Liver (tissue), 8 donors: ENCODE measurements at regions not wholly inside any gene's neighbourhood (a gene's known extent, or its start where the extent isn't known, plus 50 kb on each side); places are given as distances from the start of the nearest gene placed in this dataset.

Experiments
- DNase-seq: peaks from one replicate; pipeline ENCODE4 v3.0.0-alpha.2; 2017; ENCODE audit warnings: low spot score
- H3K27ac ChIP-seq, 2 donors: one replicate each; pipeline ENCODE4 v1.7.0; 2013; ENCODE audit warnings: inconsistent platforms in 2 of 2, low read length in 2 of 2, control low read depth in 1 of 2, low read depth in 1 of 2, mild to moderate bottlenecking in 1 of 2
- H3K27me3 ChIP-seq, 4 donors: one replicate each; pipeline versions ENCODE4 v1.6.1 to v1.7.0; 2013; ENCODE audit warnings: low read length in 3 of 4, inconsistent platforms in 1 of 4, mild to moderate bottlenecking in 1 of 4, moderate library complexity in 1 of 4; ENCODE audit not compliant: control insufficient read depth in 4 of 4, insufficient read depth in 4 of 4
- H3K36me3 ChIP-seq, 4 donors: one replicate each; pipeline versions ENCODE4 v1.6.1 to v1.7.0; 2013; ENCODE audit warnings: low read length in 3 of 4, mild to moderate bottlenecking in 3 of 4, low read depth in 1 of 4, moderate library complexity in 1 of 4; ENCODE audit not compliant: control insufficient read depth in 4 of 4, insufficient read depth in 3 of 4
- H3K4me1 ChIP-seq, 4 donors: one replicate each; pipeline versions ENCODE4 v1.6.1 to v1.7.0; 2013; ENCODE audit warnings: low read length in 3 of 4, mild to moderate bottlenecking in 3 of 4, moderate library complexity in 1 of 4; ENCODE audit not compliant: control insufficient read depth in 4 of 4, insufficient read depth in 4 of 4
- H3K4me3 ChIP-seq, 3 donors: one replicate each; pipeline versions ENCODE4 v1.6.1 to v1.7.0; 2013; ENCODE audit warnings: low read length in 3 of 3, control low read depth in 1 of 3, low read depth in 1 of 3, mild to moderate bottlenecking in 1 of 3
- H3K9ac ChIP-seq, 2 donors: one replicate each; pipeline ENCODE4 v1.7.0; 2013; ENCODE audit warnings: low read length in 2 of 2, mild to moderate bottlenecking in 2 of 2, moderate library complexity in 2 of 2, control low read depth in 1 of 2, low read depth in 1 of 2
- H3K9me3 ChIP-seq, 4 donors: one replicate each; pipeline versions ENCODE4 v1.6.1 to v1.7.0; 2013; ENCODE audit warnings: low read length in 3 of 4; ENCODE audit not compliant: control insufficient read depth in 4 of 4
- EGR1 ChIP-seq, 2 donors: IDR thresholded peaks; 2 replicates each; pipeline ENCODE4 v1.6.1; 2016 to 2018; ENCODE audit warnings: antibody characterized with exemption in 2 of 2, low read depth in 2 of 2
- FOXA1 ChIP-seq: IDR thresholded peaks from 2 replicates; pipeline ENCODE4 v1.6.1; 2016; ENCODE audit warnings: antibody characterized with exemption
- FOXA2 ChIP-seq: IDR thresholded peaks from 2 replicates; pipeline ENCODE4 v1.6.1; 2016; ENCODE audit warnings: antibody characterized with exemption
- HNF4A ChIP-seq, 2 donors: conservative IDR thresholded peaks; 2 replicates each; pipeline ENCODE4 v1.6.1; 2016; ENCODE audit warnings: antibody characterized with exemption in 2 of 2, mild to moderate bottlenecking in 2 of 2
- HNF4G ChIP-seq: IDR thresholded peaks from 2 replicates; pipeline ENCODE4 v1.6.1; 2016; ENCODE audit warnings: antibody characterized with exemption
- JUND ChIP-seq, 2 donors: IDR thresholded peaks; 2 replicates each; pipeline ENCODE4 v1.6.1; 2016; ENCODE audit warnings: antibody characterized with exemption in 2 of 2
- NR2F2 ChIP-seq: IDR thresholded peaks from 2 replicates; pipeline ENCODE4 v1.6.1; 2016; ENCODE audit warnings: antibody characterized with exemption
- RXRA ChIP-seq, 2 donors: IDR thresholded peaks; 2 replicates each; pipeline ENCODE4 v1.6.1; 2017 to 2018; ENCODE audit warnings: antibody characterized with exemption in 2 of 2, mild to moderate bottlenecking in 1 of 2
- SP1 ChIP-seq: IDR thresholded peaks from 2 replicates; pipeline ENCODE4 v1.6.1; 2018; ENCODE audit warnings: antibody characterized with exemption, mild to moderate bottlenecking
- TAF1 ChIP-seq: conservative IDR thresholded peaks from 2 replicates; pipeline ENCODE4 v1.6.1; 2016; ENCODE audit warnings: antibody characterized with exemption, mild to moderate bottlenecking
- YY1 ChIP-seq: IDR thresholded peaks from 2 replicates; pipeline ENCODE4 v1.6.1; 2016; ENCODE audit warnings: antibody characterized with exemption, mild to moderate bottlenecking
- WGBS: extraction: QIAGEN DNeasy Blood & Tissue Kit; methylation state at CpG from one replicate; pipeline ENCODE4 v1.1.7; 2013; 5-methylcytosine and 5-hydroxymethylcytosine counted together
- TF ChIP-seq, protein P1 (sequence below): IDR thresholded peaks from 2 replicates; pipeline ENCODE4 v1.6.1; 2016; ENCODE audit warnings: antibody characterized with exemption
- TF ChIP-seq, protein P2 (sequence below): IDR thresholded peaks from 2 replicates; pipeline ENCODE4 v1.6.1; 2016; ENCODE audit warnings: antibody characterized with exemption
- TF ChIP-seq, protein P3 (sequence below): IDR thresholded peaks from 2 replicates; pipeline ENCODE4 v1.6.1; 2016; ENCODE audit warnings: antibody characterized with exemption, mild to moderate bottlenecking
- TF ChIP-seq, protein P4 (sequence below): IDR thresholded peaks from 2 replicates; pipeline ENCODE4 v1.6.1; 2016; ENCODE audit warnings: antibody characterized with exemption
- TF ChIP-seq, protein P5 (sequence below): fragments of 150-350 bp; IDR thresholded peaks from 2 replicates; pipeline ENCODE4 v1.5.1; 2017; ENCODE audit warnings: improper control_type of control experiment, low read depth, low read length; ENCODE audit not compliant: missing input control
- donor health status: healthy.
- donor health status: healthy.
- donor health status: healthy.
- donor health status: healthy.
- donor health status: healthy.

DNA sequence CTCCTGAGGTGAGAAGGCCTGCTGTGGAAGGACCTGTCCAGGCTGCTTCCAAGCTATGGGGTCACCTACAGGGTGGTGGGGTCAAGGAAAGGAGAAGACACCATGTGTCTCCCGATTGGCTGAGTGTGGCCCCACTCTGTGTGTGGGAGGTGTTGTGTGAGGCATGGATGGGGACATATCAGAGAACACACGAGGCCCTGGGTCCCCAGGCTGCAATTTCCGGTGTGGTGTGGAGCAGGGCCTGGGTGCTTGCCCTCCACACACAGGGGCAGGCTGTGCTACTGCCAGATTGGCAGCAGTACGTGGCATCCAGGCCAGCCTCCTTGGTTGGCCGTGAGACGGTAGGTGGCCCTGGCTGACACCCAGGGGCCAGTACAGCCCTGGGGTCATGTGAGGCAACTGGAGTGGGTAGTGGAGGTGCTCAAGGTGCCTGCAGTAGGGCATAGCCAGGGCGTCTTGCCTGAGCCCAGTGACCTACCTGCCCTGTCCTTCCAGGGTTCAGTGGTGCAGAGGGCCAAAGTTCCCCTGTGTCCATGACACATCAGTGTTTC is 233.8 kb downstream of the SNRPN start:
- 63% methylated on average over 7 of the region's 7 CpGs for WGBS
- Histone ChIP-seq H3K27ac (no peak overlapping the region), H3K9ac (no peak overlapping the region), H3K9me3 (peaks cover 0 to 12% (median 0%) of the 10 kb centered on the region in 4 donors), H3K4me3 (no peak overlapping the region), H3K36me3 (no peaks in the 10 kb centered on the region), H3K27me3 (no peaks in the 10 kb centered on the region), H3K4me1 (peaks cover 0 to 2% (median 0%) of the 10 kb centered on the region in 4 donors)
- no peak for TF ChIP-seq SP1
- TF ChIP-seq FOXA1, result no peak
- TF ChIP-seq, protein P1, sequence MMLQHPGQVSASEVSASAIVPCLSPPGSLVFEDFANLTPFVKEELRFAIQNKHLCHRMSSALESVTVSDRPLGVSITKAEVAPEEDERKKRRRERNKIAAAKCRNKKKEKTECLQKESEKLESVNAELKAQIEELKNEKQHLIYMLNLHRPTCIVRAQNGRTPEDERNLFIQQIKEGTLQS, result no peak
- TF ChIP-seq JUND (IDR thresholded peaks at IDR 0.05), result no peak
- TF ChIP-seq TAF1, result no peak
- TF ChIP-seq NR2F2, result no peak
- no peak for TF ChIP-seq RXRA (IDR thresholded peaks at IDR 0.05)
- TF ChIP-seq, protein P2, sequence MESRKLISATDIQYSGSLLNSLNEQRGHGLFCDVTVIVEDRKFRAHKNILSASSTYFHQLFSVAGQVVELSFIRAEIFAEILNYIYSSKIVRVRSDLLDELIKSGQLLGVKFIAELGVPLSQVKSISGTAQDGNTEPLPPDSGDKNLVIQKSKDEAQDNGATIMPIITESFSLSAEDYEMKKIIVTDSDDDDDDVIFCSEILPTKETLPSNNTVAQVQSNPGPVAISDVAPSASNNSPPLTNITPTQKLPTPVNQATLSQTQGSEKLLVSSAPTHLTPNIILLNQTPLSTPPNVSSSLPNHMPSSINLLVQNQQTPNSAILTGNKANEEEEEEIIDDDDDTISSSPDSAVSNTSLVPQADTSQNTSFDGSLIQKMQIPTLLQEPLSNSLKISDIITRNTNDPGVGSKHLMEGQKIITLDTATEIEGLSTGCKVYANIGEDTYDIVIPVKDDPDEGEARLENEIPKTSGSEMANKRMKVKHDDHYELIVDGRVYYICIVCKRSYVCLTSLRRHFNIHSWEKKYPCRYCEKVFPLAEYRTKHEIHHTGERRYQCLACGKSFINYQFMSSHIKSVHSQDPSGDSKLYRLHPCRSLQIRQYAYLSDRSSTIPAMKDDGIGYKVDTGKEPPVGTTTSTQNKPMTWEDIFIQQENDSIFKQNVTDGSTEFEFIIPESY, result no peak
- TF ChIP-seq HNF4G, result no peak
- TF ChIP-seq, protein P3, sequence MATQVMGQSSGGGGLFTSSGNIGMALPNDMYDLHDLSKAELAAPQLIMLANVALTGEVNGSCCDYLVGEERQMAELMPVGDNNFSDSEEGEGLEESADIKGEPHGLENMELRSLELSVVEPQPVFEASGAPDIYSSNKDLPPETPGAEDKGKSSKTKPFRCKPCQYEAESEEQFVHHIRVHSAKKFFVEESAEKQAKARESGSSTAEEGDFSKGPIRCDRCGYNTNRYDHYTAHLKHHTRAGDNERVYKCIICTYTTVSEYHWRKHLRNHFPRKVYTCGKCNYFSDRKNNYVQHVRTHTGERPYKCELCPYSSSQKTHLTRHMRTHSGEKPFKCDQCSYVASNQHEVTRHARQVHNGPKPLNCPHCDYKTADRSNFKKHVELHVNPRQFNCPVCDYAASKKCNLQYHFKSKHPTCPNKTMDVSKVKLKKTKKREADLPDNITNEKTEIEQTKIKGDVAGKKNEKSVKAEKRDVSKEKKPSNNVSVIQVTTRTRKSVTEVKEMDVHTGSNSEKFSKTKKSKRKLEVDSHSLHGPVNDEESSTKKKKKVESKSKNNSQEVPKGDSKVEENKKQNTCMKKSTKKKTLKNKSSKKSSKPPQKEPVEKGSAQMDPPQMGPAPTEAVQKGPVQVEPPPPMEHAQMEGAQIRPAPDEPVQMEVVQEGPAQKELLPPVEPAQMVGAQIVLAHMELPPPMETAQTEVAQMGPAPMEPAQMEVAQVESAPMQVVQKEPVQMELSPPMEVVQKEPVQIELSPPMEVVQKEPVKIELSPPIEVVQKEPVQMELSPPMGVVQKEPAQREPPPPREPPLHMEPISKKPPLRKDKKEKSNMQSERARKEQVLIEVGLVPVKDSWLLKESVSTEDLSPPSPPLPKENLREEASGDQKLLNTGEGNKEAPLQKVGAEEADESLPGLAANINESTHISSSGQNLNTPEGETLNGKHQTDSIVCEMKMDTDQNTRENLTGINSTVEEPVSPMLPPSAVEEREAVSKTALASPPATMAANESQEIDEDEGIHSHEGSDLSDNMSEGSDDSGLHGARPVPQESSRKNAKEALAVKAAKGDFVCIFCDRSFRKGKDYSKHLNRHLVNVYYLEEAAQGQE, result no peak
- no peak for TF ChIP-seq EGR1 (IDR thresholded peaks at IDR 0.05; ENCODE audit: low read depth in 2 of 2)
- TF ChIP-seq, protein P4, sequence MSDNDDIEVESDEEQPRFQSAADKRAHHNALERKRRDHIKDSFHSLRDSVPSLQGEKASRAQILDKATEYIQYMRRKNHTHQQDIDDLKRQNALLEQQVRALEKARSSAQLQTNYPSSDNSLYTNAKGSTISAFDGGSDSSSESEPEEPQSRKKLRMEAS, result no peak
- TF ChIP-seq, protein P5, sequence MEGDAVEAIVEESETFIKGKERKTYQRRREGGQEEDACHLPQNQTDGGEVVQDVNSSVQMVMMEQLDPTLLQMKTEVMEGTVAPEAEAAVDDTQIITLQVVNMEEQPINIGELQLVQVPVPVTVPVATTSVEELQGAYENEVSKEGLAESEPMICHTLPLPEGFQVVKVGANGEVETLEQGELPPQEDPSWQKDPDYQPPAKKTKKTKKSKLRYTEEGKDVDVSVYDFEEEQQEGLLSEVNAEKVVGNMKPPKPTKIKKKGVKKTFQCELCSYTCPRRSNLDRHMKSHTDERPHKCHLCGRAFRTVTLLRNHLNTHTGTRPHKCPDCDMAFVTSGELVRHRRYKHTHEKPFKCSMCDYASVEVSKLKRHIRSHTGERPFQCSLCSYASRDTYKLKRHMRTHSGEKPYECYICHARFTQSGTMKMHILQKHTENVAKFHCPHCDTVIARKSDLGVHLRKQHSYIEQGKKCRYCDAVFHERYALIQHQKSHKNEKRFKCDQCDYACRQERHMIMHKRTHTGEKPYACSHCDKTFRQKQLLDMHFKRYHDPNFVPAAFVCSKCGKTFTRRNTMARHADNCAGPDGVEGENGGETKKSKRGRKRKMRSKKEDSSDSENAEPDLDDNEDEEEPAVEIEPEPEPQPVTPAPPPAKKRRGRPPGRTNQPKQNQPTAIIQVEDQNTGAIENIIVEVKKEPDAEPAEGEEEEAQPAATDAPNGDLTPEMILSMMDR, result no peak
- TF ChIP-seq HNF4A (conservative IDR thresholded peaks at IDR 0.05), result no peak
- TF ChIP-seq FOXA2, result no peak
- DNase-seq, result no peak

DNA sequence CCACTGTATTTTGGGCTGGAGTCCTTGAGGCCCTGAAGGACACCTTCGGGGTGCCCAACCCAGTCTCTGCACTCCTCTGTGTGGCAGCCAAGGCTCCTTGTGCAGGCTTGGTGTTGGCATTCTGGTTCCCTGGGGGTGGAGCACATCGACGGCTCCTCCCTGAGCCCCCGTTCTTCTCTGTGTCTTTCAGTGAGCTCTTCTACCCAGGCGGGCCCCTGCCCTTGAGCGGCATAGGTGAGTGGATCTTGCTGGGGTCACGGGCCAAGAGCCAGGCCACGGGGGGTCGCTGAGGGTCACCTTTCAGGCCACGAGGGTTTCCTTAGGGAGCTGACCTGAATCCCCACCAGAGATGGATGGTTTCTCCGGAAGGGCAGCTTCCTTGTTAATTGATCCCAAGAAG is 234.8 kb downstream of the SNRPN start:
- H3K27me3 ChIP-seq, result no peaks in the 10 kb centered on the region
- no peak overlapping the region for H3K9ac ChIP-seq
- no peak overlapping the region for H3K4me3 ChIP-seq
- H3K9me3 ChIP-seq, result peaks cover 0 to 9% (median 0%) of the 10 kb centered on the region in 4 donors
- H3K27ac ChIP-seq, result no peak overlapping the region
- H3K4me1 ChIP-seq, result peaks cover 0 to 4% (median 0%) of the 10 kb centered on the region in 4 donors
- 86% methylated on average over 11 of the region's 11 CpGs for WGBS
- no peak for DNase-seq
- no peaks in the 10 kb centered on the region for H3K36me3 ChIP-seq
- TF ChIP-seq HNF4A (conservative IDR thresholded peaks at IDR 0.05) (no peak), YY1 (no peak), JUND (IDR thresholded peaks at IDR 0.05) (no peak), HNF4G (no peak), RXRA (IDR thresholded peaks at IDR 0.05) (no peak), EGR1 (IDR thresholded peaks at IDR 0.05; ENCODE audit: low read depth in 2 of 2) (no peak)
- TF ChIP-seq, protein P3, result no peak
- TF ChIP-seq, protein P1, result no peak
